Endothelial cell of umbilical vein (primary cell): ENCODE measurements at regions not wholly inside any gene's neighbourhood (a gene's known extent, or its start where the extent isn't known, plus 50 kb on each side); places are given as distances from the start of the nearest gene placed in this dataset.

Source experiments
- GATA2 ChIP-seq: IDR thresholded peaks from 2 replicates; pipeline ENCODE4 v1.7.0; 2011; ENCODE audit warnings: low read depth, mild to moderate bottlenecking, moderate library complexity, mixed read lengths, low read length; ENCODE audit not compliant: insufficient read length, insufficient read depth
- JUN ChIP-seq: IDR thresholded peaks from 2 replicates; pipeline ENCODE4 v1.6.1; 2011; ENCODE audit warnings: borderline replicate concordance, low read depth; ENCODE audit not compliant: insufficient read length, insufficient read depth
- POLR2A ChIP-seq: IDR thresholded peaks from 2 replicates; pipeline ENCODE4 v1.6.1; 2012; ENCODE audit warnings: low read depth, mild to moderate bottlenecking, control low read depth, low read length
- POLR2AphosphoS5 ChIP-seq: IDR thresholded peaks from 2 replicates; pipeline ENCODE4 v1.6.1; 2012; ENCODE audit warnings: low read depth, mild to moderate bottlenecking, control low read depth, low read length, moderate library complexity; ENCODE audit not compliant: insufficient read depth
- TF ChIP-seq, protein P1 (sequence below), 2 donors: IDR thresholded peaks; 1 replicate in 1 of 2; 2 replicates in 1 of 2; pipeline ENCODE4 v1.5.1; 2011; ENCODE audit warnings: low read length in 2 of 2, mild to moderate bottlenecking in 2 of 2, moderate library complexity in 2 of 2, control low read depth in 1 of 2, inconsistent platforms in 1 of 2, low read depth in 1 of 2; ENCODE audit not compliant: insufficient read depth in 1 of 2; ENCODE audit errors: extremely low read depth in 1 of 2
- TF ChIP-seq, protein P2 (sequence below): IDR thresholded peaks from 2 replicates; pipeline ENCODE4 v1.6.1; 2011; ENCODE audit not compliant: insufficient read depth, insufficient read length

DNA sequence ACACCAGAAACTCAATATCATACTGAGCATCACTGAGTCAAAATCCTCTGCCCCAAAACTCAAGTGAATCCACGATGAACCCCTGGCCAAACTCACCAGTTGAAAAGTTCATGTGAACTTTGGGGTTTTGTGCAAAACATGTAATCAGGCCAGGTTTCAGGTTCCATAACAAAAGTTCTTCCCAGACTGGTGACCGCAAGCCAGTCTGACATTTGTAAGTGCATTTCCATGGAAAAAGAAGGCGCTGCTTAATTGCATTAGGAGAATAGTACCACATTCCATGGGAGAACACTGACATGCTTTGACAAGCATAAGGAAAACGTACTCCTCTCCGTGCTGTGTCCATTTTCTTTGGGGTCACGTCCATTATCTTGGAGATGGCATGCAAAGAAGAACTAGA lies 567.0 kb downstream of the BNC2 start:
- TF ChIP-seq POLR2A, result no peak
- TF ChIP-seq, protein P1, sequence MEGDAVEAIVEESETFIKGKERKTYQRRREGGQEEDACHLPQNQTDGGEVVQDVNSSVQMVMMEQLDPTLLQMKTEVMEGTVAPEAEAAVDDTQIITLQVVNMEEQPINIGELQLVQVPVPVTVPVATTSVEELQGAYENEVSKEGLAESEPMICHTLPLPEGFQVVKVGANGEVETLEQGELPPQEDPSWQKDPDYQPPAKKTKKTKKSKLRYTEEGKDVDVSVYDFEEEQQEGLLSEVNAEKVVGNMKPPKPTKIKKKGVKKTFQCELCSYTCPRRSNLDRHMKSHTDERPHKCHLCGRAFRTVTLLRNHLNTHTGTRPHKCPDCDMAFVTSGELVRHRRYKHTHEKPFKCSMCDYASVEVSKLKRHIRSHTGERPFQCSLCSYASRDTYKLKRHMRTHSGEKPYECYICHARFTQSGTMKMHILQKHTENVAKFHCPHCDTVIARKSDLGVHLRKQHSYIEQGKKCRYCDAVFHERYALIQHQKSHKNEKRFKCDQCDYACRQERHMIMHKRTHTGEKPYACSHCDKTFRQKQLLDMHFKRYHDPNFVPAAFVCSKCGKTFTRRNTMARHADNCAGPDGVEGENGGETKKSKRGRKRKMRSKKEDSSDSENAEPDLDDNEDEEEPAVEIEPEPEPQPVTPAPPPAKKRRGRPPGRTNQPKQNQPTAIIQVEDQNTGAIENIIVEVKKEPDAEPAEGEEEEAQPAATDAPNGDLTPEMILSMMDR (IDR thresholded peaks at IDR 0.05; ENCODE audit: extremely low read depth in 1 of 2, insufficient read depth in 1 of 2, low read depth in 1 of 2, low read length in 2 of 2), result no peak
- TF ChIP-seq GATA2, result no peak
- TF ChIP-seq, protein P2, sequence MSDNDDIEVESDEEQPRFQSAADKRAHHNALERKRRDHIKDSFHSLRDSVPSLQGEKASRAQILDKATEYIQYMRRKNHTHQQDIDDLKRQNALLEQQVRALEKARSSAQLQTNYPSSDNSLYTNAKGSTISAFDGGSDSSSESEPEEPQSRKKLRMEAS, result no peak
- no peak for TF ChIP-seq POLR2AphosphoS5
- no peak for TF ChIP-seq JUN
